Mucosa of stomach (tissue), 1 donor: ENCODE measurements at regions not wholly inside any gene's neighbourhood (a gene's known extent, or its start where the extent isn't known, plus 50 kb on each side); places are given as distances from the start of the nearest gene placed in this dataset.

Source experiments
- H3K27me3 ChIP-seq: one replicate; pipeline ENCODE4 v1.7.0; 2013; ENCODE audit warnings: mild to moderate bottlenecking, low read length; ENCODE audit not compliant: control insufficient read depth, insufficient read depth
- H3K36me3 ChIP-seq: one replicate; pipeline ENCODE4 v1.7.0; 2013; ENCODE audit warnings: low read length; ENCODE audit not compliant: control insufficient read depth, insufficient read depth
- H3K4me1 ChIP-seq: one replicate; pipeline ENCODE4 v1.7.0; 2013; ENCODE audit warnings: mild to moderate bottlenecking, low read length; ENCODE audit not compliant: control insufficient read depth, insufficient read depth
- H3K4me3 ChIP-seq: one replicate; pipeline ENCODE4 v1.7.0; 2013; ENCODE audit warnings: low read length
- H3K9ac ChIP-seq: one replicate; pipeline ENCODE4 v1.7.0; 2013; ENCODE audit warnings: mild to moderate bottlenecking, low read length, moderate library complexity
- H3K9me3 ChIP-seq: one replicate; pipeline ENCODE4 v1.7.0; 2013; ENCODE audit warnings: mild to moderate bottlenecking, low read length, moderate library complexity; ENCODE audit not compliant: control insufficient read depth
- donor health status: Pancreatic carcinoma.

DNA sequence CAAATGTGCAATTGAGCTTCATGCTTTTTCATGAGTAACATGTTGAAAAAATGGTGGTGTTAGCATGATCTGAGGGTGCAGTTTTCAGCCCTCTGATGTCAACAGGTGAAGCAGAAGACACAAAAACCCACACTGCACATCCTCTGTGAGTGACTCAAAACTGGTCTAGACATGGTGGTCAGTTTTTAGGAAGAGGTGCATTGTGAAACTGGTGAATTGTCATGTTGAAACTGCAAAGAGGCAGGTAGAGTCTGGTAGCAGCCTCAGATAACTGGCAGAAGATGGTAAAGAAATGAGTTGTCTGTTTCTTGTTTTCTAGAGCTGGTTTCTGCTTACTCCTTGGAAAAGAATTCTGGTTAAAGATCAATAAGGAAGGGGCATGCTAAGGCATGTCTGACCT lies 97.3 kb upstream of the HMCN1 start:
- Histone ChIP-seq H3K27me3 (no peaks in the 10 kb centered on the region), H3K36me3 (no peaks in the 10 kb centered on the region), H3K9ac (no peak overlapping the region), H3K4me3 (no peak overlapping the region), H3K4me1 (no peaks in the 10 kb centered on the region), H3K9me3 (no peaks in the 10 kb centered on the region)

DNA sequence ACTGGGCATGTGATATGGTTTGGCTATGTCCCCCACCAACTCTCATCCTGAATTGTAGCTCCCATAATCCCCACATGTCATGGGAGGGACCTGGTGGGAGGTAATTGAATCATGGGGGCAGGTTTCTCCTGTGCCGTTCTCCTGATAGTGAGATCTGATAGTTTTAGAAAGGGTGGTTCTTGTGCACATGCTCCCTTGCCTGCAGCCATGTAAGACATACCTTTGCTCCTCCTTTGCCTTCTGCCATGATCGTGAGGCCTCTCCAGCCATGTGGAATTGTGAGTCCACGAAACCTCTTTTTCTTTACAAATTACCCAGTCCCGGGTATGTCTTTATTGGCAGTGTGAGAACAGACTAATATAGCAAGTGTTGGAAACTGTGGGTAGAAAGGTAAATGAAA lies 99.5 kb upstream of the HMCN1 start:
- H3K36me3 ChIP-seq, result no peaks in the 10 kb centered on the region
- no peak overlapping the region for H3K4me3 ChIP-seq
- H3K4me1 ChIP-seq, result no peaks in the 10 kb centered on the region
- H3K9ac ChIP-seq, result no peak overlapping the region
- H3K9me3 ChIP-seq, result no peaks in the 10 kb centered on the region
- no peaks in the 10 kb centered on the region for H3K27me3 ChIP-seq

DNA sequence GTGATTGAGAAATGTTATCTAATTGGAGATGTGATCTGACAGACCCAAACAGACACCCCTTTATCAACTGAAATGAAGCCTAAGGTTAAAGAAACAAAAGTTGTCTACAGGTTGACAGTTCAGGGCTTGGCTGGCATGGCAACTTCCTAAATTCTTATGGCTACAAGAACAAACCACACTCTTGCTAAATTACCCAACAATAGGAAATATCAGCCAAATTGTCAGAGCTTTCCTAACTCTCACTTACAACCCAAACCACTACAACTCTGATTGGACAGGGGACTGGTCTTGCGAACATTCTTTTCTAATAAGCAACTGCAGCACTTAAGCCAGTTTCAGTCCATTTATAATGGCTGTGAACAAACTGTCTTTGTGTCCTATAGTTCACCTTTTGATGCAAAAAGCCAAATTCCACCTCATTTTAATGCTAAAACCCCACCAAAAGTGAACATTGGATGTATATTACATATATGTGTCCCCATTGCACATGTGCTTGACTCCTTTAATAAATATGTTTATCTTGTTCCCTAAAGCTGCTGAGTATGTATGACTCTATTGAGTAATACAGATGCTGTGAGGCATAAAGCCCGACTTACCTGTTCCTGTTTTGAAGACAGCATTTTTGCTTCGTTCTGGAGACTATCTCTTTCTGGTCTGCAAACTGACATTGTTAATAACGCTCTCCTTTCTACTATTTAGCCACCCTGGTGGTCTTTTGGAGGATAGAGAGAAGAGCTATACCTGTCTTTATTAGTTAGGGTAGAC lies 101.3 kb upstream of the HMCN1 start:
- Histone ChIP-seq H3K9me3 (no peaks in the 10 kb centered on the region), H3K36me3 (no peaks in the 10 kb centered on the region), H3K4me3 (no peak overlapping the region), H3K27me3 (no peaks in the 10 kb centered on the region), H3K4me1 (no peaks in the 10 kb centered on the region), H3K9ac (no peak overlapping the region)

DNA sequence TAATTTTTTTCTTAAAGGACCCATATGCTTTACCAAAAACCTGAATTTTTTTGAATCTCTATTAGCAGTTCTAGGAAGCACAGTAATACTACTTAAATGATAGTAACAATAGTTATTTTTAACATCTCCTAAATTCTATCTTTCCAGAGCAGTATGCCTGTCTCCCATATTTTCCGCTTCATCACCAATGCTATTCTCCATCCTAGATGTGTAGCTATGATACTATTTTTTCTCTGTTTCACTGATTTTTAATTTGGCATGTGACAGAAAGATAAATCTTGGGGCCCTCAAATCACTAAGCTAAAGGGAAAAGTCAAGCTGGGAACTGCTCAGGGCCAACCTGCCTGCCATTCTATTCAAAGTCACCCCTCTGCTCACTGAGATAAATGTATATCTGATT lies 102.3 kb upstream of the HMCN1 start:
- Histone ChIP-seq H3K9me3 (no peaks in the 10 kb centered on the region), H3K4me1 (no peaks in the 10 kb centered on the region), H3K27me3 (no peaks in the 10 kb centered on the region), H3K9ac (no peak overlapping the region), H3K36me3 (no peaks in the 10 kb centered on the region), H3K4me3 (no peak overlapping the region)

DNA sequence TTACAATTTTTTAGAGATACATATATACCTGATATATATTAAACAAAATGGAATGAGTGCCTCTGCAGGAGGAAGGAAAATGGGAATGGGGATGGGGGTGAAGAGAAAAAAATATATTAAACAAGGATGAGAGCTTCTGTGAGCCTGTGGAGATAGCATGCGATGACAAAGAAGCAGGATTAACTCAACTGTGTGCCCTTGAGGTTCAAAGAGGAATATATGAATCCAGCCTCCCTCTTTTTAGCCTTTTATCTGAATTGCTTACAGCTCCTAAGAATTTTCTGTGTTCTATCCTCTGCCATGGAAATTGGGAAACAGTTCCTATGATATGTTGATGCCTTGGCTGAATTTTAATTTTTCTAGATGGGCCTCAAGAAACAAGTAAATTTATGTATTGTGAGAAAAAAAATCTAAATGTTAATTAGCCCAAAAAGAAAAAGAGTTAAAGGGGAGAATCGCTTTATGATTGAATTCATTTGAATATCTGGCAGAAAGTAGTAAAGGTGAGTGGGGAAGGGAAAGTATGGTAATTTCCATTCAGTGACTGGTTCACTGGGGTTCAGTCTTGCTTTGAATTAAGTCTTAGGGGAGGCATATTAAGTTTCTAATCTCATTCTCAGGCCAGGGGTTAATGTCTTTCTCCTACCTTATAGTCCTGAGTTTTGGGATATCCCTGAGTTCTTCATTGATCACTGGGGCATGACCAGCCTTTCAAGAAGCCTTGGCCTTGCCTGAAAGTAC lies 106.3 kb upstream of the HMCN1 start:
- no peaks in the 10 kb centered on the region for H3K9me3 ChIP-seq
- H3K36me3 ChIP-seq, result no peaks in the 10 kb centered on the region
- H3K4me3 ChIP-seq, result no peak overlapping the region
- H3K4me1 ChIP-seq, result no peaks in the 10 kb centered on the region
- H3K9ac ChIP-seq, result no peak overlapping the region
- H3K27me3 ChIP-seq, result no peaks in the 10 kb centered on the region

DNA sequence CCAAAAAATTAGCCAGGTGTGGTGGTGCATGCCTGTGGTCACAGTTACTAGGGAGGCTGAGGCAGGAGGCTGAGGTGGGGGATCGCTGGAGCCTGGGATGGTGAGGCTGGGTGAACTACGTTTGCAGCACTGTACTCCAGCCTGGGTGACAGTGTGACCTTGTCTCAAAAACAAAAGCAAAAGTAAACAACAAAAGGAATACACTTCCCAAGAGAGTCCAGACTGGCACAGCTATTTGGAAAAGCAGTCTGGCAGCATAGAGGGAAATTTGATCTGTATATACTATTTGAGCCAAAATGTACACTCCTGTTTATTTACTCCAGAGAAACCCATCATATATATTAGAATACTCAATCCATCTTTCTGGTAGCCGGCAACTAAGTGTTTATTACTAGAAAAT lies 107.0 kb upstream of the HMCN1 start:
- Histone ChIP-seq H3K27me3 (no peaks in the 10 kb centered on the region), H3K9ac (no peak overlapping the region), H3K4me1 (no peaks in the 10 kb centered on the region), H3K36me3 (no peaks in the 10 kb centered on the region), H3K4me3 (no peak overlapping the region), H3K9me3 (no peaks in the 10 kb centered on the region)

DNA sequence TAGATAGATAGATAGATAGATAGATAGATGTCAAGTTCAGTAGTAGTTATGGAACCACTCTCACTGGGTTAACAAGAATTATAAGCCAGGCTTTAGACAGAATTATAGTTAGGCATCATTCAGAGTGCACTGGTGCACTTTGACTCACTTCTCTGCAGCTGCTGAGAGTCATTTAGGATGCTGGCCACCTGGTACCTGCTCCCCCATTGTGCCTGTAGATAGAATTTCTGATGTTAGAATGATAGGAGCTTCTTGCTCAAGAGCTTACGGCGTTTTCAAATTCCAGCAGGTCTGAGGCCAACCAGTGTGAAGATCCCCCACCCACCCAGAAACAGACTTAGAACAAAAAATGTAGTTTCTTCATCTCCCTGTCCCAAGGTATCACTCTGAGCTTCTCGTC lies 107.8 kb upstream of the HMCN1 start:
- Histone ChIP-seq H3K36me3 (no peaks in the 10 kb centered on the region), H3K4me1 (no peaks in the 10 kb centered on the region), H3K9ac (no peak overlapping the region), H3K9me3 (no peaks in the 10 kb centered on the region), H3K27me3 (no peaks in the 10 kb centered on the region), H3K4me3 (no peak overlapping the region)

DNA sequence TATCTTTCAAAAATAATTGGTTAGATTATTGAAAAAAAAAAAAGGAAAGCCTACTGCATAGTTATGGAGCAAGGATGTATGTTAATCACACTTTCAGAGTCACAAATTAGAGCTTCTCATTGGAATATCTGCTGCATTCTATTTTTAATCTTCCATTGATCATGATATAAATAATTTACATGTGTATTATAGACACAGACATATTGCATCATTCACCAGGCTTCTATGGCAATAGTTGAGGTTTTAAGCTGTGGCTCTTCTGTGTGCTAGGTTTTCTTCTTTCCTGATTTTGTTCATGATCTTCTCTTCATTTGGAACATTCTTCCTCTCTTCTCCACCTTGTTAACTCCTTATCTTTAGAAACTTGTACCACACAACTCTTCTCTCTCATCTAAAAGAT lies 123.2 kb upstream of the HMCN1 start:
- Histone ChIP-seq H3K4me1 (no peaks in the 10 kb centered on the region), H3K9ac (no peak overlapping the region), H3K36me3 (no peaks in the 10 kb centered on the region)

DNA sequence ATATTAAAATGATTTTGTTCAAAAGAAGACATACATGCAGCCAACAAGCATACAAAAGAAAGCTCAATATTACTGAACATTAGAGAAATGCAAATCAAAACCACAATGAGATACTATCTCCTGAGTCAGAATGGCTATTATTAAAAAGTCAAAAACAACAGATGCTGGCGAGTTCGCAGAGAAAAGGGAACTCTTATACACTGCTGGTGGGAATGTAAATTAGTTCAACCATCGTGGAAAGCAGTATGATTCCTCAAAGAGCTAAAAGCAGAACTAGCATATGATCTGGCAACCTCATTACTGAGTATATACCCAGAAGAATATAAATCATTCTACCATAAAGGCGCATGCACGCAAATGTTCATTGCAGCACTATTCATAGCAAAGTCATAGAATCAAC lies 126.0 kb upstream of the HMCN1 start:
- Histone ChIP-seq H3K4me3 (no peak overlapping the region), H3K36me3 (no peaks in the 10 kb centered on the region), H3K9ac (no peak overlapping the region), H3K4me1 (no peaks in the 10 kb centered on the region), H3K9me3 (no peaks in the 10 kb centered on the region), H3K27me3 (no peaks in the 10 kb centered on the region)

More for the DNA sequence above, 123.2 kb upstream of the HMCN1 start:
- Histone ChIP-seq H3K9me3 (no peaks in the 10 kb centered on the region), H3K4me3 (no peak overlapping the region), H3K27me3 (no peaks in the 10 kb centered on the region)

DNA sequence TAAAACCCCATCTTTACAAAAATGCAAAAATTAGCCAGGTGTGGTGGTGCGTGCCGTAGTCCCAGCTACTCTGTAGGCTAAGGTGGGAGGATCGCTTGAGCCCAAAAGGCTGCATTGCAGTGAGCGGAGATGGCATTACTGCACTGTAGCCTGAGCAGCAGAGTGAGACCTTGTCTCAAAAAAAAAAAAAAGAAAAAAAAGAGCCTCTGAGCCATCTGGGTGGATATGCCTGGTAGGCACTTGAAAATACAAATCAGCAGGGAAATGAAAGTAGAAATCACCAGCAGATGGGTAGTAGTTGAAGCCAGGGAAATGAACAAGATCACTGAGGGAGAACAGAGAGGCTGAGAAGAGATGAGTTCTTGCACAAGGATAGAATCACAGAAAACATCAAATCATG lies 131.0 kb upstream of the HMCN1 start:
- Histone ChIP-seq H3K9me3 (no peaks in the 10 kb centered on the region), H3K4me3 (no peak overlapping the region), H3K27me3 (no peaks in the 10 kb centered on the region), H3K4me1 (no peaks in the 10 kb centered on the region), H3K36me3 (no peaks in the 10 kb centered on the region), H3K9ac (no peak overlapping the region)

DNA sequence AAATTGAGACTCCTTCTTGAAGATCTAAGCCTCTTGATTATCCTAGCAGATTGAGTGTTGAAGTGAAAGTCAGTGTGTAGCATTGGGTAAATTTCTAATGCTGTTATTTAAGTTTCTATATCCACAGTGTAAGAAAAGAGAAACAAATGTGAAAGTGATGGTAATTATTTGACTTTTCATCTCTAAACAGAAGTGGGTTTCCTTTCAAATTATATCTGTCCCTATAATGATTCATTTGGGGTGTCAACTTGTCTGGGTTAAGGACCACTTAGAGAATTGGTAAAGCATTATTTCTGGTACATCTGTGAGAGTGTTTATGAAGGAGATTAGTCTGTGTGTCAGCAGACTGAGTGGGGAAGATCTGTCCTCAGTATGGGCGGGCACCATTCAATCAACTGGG lies 133.0 kb upstream of the HMCN1 start:
- Histone ChIP-seq H3K36me3 (no peaks in the 10 kb centered on the region), H3K4me1 (no peaks in the 10 kb centered on the region), H3K27me3 (no peaks in the 10 kb centered on the region), H3K9me3 (no peaks in the 10 kb centered on the region), H3K9ac (no peak overlapping the region), H3K4me3 (no peak overlapping the region)

DNA sequence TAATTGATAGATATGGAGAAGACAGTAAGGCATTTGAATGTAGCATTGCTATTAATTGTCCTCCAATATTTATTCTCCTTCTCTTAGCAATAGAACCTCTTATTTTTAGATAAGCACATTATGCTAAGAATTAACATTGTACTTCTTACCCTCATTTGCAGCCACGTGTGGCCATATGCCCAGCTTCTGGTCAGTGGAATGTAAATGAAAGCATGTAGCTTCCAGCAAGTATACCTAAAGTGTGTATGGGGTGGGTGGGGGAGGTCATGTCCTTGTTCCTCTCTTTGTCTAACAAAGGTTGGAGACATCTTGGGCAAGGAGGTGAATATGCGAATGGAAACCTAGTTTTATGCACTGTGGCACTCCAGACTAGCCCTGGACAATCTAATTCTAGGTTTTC lies 133.6 kb upstream of the HMCN1 start:
- Histone ChIP-seq H3K27me3 (no peaks in the 10 kb centered on the region), H3K9me3 (no peaks in the 10 kb centered on the region), H3K36me3 (no peaks in the 10 kb centered on the region), H3K4me1 (no peaks in the 10 kb centered on the region), H3K4me3 (no peak overlapping the region), H3K9ac (no peak overlapping the region)
